ENCODE measurements at regions not wholly inside any gene's neighbourhood (a gene's known extent, or its start where the extent isn't known, plus 50 kb on each side); places are given as distances from the start of the nearest gene placed in this dataset.

DNA sequence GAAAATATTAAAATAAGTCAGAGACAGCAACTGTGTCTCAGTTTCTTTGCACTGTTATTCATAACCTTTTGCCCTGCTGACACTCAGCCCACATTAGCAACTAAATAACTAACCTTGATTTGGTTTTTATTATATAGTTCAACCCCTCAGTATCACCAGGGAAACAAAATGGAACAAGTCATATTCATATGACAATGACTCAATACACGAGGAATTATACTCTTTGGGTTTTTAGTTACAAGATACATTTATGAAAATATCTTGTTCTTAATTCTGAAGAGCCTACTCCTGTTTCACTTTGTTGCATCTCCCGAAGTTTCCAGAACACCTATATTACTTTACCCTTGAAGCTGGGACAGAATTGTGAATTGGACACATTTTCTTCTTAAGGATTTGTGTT lies 845.4 kb downstream of the EFNA5 start:
- intact Hi-C loops (cut with DNase I; ENCODE audit: low total_unique reads), result no loop called here
- DNase-seq, result no peak
- 63 to 83% (median 80%) methylated on average over 2 of the region's 2 CpGs for WGBS, 5 donors

DNA sequence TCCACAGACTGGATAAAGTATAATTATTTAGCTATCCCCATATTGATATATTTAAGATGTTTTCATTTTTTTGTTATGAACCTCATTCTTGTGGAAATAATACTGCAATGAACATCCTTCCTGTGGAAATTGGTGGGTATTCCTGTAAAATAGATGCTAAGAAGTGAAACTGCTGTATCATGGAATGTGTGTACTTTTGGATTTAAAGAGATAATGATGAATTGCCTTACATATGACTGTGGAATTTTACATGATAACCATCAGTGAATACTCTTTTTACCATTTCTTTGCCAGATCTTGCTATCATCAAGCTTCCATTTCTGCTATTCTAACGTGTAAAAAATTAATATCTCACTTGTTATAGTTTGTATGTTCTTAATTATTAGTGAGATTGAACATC lies 847.9 kb downstream of the EFNA5 start:
- H3K27ac ChIP-seq, result no peak overlapping the region
- H3K27me3 ChIP-seq, result no peaks in the 10 kb centered on the region
- DNase-seq, result no peak
- TF ChIP-seq POLR2A (IDR thresholded peaks at IDR 0.05) (no peak), EP300 (IDR thresholded peaks at IDR 0.05) (no peak), POLR2AphosphoS5 (IDR thresholded peaks at IDR 0.05) (no peak)
- TF ChIP-seq, protein P1, sequence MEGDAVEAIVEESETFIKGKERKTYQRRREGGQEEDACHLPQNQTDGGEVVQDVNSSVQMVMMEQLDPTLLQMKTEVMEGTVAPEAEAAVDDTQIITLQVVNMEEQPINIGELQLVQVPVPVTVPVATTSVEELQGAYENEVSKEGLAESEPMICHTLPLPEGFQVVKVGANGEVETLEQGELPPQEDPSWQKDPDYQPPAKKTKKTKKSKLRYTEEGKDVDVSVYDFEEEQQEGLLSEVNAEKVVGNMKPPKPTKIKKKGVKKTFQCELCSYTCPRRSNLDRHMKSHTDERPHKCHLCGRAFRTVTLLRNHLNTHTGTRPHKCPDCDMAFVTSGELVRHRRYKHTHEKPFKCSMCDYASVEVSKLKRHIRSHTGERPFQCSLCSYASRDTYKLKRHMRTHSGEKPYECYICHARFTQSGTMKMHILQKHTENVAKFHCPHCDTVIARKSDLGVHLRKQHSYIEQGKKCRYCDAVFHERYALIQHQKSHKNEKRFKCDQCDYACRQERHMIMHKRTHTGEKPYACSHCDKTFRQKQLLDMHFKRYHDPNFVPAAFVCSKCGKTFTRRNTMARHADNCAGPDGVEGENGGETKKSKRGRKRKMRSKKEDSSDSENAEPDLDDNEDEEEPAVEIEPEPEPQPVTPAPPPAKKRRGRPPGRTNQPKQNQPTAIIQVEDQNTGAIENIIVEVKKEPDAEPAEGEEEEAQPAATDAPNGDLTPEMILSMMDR (IDR thresholded peaks at IDR 0.05), result no peak
- intact Hi-C loops (cut with DNase I; ENCODE audit: low total_unique reads), result no loop called here
- no peaks in the 10 kb centered on the region for H3K9me3 ChIP-seq
- WGBS, 5 donors, result 62 to 69% (median 69%) methylated on average over 1 of the region's 1 CpG
- H3K4me3 ChIP-seq, result no peak overlapping the region
- H3K4me1 ChIP-seq, result no peaks in the 10 kb centered on the region
- H3K36me3 ChIP-seq, result no peaks in the 10 kb centered on the region

More for the DNA sequence above, 845.4 kb downstream of the EFNA5 start:
- Histone ChIP-seq H3K36me3 (no peaks in the 10 kb centered on the region), H3K27ac (no peak overlapping the region), H3K27me3 (no peaks in the 10 kb centered on the region), H3K4me3 (no peak overlapping the region), H3K4me1 (no peaks in the 10 kb centered on the region), H3K9me3 (no peaks in the 10 kb centered on the region)
- TF ChIP-seq, protein P1 (IDR thresholded peaks at IDR 0.05), result no peak
- no peak for TF ChIP-seq POLR2A (IDR thresholded peaks at IDR 0.05)

DNA sequence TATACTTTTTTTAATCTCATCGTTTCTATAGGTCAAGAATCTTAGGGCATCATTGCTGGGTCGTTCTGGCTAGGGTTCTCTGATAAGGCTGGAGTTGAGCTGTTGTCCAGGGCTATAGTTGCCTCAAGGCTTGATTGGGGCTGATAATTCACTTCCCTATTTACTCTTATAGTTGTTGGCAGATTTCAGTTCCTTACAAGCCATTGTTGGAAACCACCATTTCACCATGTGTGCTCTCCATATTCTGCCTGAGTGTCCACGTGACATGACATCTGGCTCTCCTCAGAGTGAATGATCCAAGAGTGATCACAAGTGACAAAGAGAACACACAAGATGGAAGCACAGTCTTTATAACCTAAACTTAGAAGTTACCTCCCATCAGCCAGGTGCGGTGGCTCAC lies 852.2 kb downstream of the EFNA5 start:
- no peaks in the 10 kb centered on the region for H3K4me1 ChIP-seq
- H3K27ac ChIP-seq, result no peak overlapping the region
- H3K27me3 ChIP-seq, result no peaks in the 10 kb centered on the region
- TF ChIP-seq EP300 (IDR thresholded peaks at IDR 0.05) (no peak), POLR2A (IDR thresholded peaks at IDR 0.05) (no peak), POLR2AphosphoS5 (IDR thresholded peaks at IDR 0.05) (no peak)
- TF ChIP-seq, protein P1 (IDR thresholded peaks at IDR 0.05), result no peak
- 57 to 76% (median 66%) methylated on average over 4 of the region's 4 CpGs for WGBS, 5 donors
- H3K4me3 ChIP-seq, result no peak overlapping the region
- no peak for DNase-seq
- intact Hi-C loops (cut with DNase I; ENCODE audit: low total_unique reads), result no loop called here
- no peaks in the 10 kb centered on the region for H3K36me3 ChIP-seq
- no peaks in the 10 kb centered on the region for H3K9me3 ChIP-seq

DNA sequence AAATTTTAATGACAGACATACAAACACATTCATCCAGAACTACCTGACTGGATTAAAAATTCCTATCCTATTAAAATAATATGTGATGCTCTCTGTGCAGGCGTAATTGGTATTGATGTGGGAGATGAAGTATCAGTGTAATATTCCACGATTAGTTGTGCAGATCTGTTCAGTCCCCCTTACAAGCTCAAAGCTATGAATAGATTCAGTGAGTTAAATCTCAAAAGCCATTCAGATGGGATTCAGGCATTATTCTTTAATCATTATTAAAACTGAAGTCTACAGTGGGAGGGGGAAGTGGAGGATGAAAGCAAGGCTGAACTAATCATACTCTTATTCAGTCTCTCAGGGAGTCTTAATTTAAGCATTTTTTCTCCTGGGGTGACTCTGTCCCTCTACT lies 855.8 kb downstream of the EFNA5 start:
- H3K27ac ChIP-seq, result no peak overlapping the region
- no peaks in the 10 kb centered on the region for H3K36me3 ChIP-seq
- no peak for TF ChIP-seq EP300 (IDR thresholded peaks at IDR 0.05)
- H3K9me3 ChIP-seq, result no peaks in the 10 kb centered on the region
- no peaks in the 10 kb centered on the region for H3K27me3 ChIP-seq
- WGBS, 5 donors, result 64 to 82% (median 76%) methylated on average over 2 of the region's 2 CpGs
- H3K4me3 ChIP-seq, result no peak overlapping the region
- H3K4me1 ChIP-seq, result no peaks in the 10 kb centered on the region
- no peak for DNase-seq
- intact Hi-C loops (cut with DNase I; ENCODE audit: low total_unique reads), result no loop called here

DNA sequence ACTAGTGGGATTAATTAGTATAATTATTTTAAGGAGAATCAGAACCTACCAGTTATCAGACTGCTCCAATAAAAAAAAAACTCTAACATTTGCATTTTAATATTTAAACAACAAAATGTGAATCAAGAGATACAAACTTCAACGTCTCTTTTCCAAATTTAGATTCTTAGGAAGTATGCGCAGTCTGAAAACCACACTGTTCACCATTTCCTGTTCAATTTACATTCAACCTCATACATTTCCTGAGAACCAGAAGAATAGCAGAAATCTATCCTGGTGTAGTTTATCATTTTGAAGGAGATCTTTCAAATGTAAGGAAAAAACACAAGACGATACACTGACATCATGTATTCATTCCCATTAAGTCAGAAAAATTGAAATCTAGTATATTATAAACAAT lies 869.2 kb downstream of the EFNA5 start:
- no peaks in the 10 kb centered on the region for H3K36me3 ChIP-seq
- no peaks in the 10 kb centered on the region for H3K9me3 ChIP-seq
- no peaks in the 10 kb centered on the region for H3K27me3 ChIP-seq
- intact Hi-C loops (cut with DNase I; ENCODE audit: low total_unique reads), result no loop called here
- TF ChIP-seq POLR2AphosphoS5 (IDR thresholded peaks at IDR 0.05) (no peak), POLR2A (IDR thresholded peaks at IDR 0.05) (no peak), EP300 (IDR thresholded peaks at IDR 0.05) (no peak)
- TF ChIP-seq, protein P1 (IDR thresholded peaks at IDR 0.05), result no peak
- no peak overlapping the region for H3K4me3 ChIP-seq
- DNase-seq, result no peak
- no peak overlapping the region for H3K27ac ChIP-seq
- WGBS, 5 donors, result 49 to 75% (median 67%) methylated on average over 3 of the region's 3 CpGs
- no peaks in the 10 kb centered on the region for H3K4me1 ChIP-seq

Data from stomach (tissue), 8 donors.